ENCODE measurements at regions not wholly inside any gene's neighbourhood (a gene's known extent, or its start where the extent isn't known, plus 50 kb on each side); places are given as distances from the start of the nearest gene placed in this dataset.

GRCh38 chr1:214208460-214208859 is 72.5 kb upstream of the SMYD2 start:
- DNase-seq (ENCODE audit: low spot score), result no peak

GRCh38 chr1:214209260-214209808 is 71.6 kb upstream of the SMYD2 start:
- DNase-seq (ENCODE audit: low spot score), result no peak

GRCh38 chr1:214213136-214213535 is 67.8 kb upstream of the SMYD2 start:
- peak; percentile 26 for DNase-seq (ENCODE audit: low spot score)

- no peak for DNase-seq (ENCODE audit: low spot score)
Observed at GRCh38 chr1:214214851-214215250, 66.1 kb upstream of the SMYD2 start.

- no peak for DNase-seq (ENCODE audit: low spot score)
Observed at GRCh38 chr1:214215583-214215982, 65.4 kb upstream of the SMYD2 start.

GRCh38 chr1:214216021-214216420 is 64.9 kb upstream of the SMYD2 start:
- DNase-seq (ENCODE audit: low spot score), result no peak

- no peak for DNase-seq (ENCODE audit: low spot score)
Observed at GRCh38 chr1:214216779-214217178, 64.2 kb upstream of the SMYD2 start.

GRCh38 chr1:214219902-214220301 is 61.1 kb upstream of the SMYD2 start:
- no peak for DNase-seq (ENCODE audit: low spot score)

- DNase-seq (ENCODE audit: low spot score), result no peak
Observed at GRCh38 chr1:214220891-214221290, 60.1 kb upstream of the SMYD2 start.

- peak; percentile 55 for DNase-seq (ENCODE audit: low spot score)
Observed at GRCh38 chr1:214224611-214225354, 56.2 kb upstream of the SMYD2 start.

- no peak for DNase-seq (ENCODE audit: low spot score)
Observed at GRCh38 chr1:214228976-214229375, 52.0 kb upstream of the SMYD2 start.

- no peak for DNase-seq (ENCODE audit: low spot score)
Observed at GRCh38 chr1:214229736-214230135, 51.2 kb upstream of the SMYD2 start.

All from GM03348 (cell line).